ENCODE measurements at regions not wholly inside any gene's neighbourhood (a gene's known extent, or its start where the extent isn't known, plus 50 kb on each side); places are given as distances from the start of the nearest gene placed in this dataset.

GRCh38 chr6:105487040-105487790, 84.3 kb upstream of the PREP start:
- no peak for TF ChIP-seq CTCF (IDR thresholded peaks at IDR 0.05; ENCODE audit: low read depth, low read length)
- no peak for TF ChIP-seq EZH2phosphoT487 (IDR thresholded peaks at IDR 0.05; ENCODE audit: low read depth)
